Suprapubic skin (tissue), 4 donors: ENCODE measurements at regions not wholly inside any gene's neighbourhood (a gene's known extent, or its start where the extent isn't known, plus 50 kb on each side); places are given as distances from the start of the nearest gene placed in this dataset.

ENCODE experiments used
- DNase-seq, 2 donors: peaks; one replicate each; pipeline ENCODE4 v3.0.0-alpha.2; 2019; ENCODE audit warnings: low spot score in 2 of 2
- H3K27ac ChIP-seq: fragments of 200-600 bp; sonication (generic); one replicate; pipeline ENCODE4 v1.5.1; 2019
- H3K27me3 ChIP-seq: fragments of 200-600 bp; sonication (generic); one replicate; pipeline ENCODE4 v1.5.1; 2019
- H3K36me3 ChIP-seq: fragments of 200-600 bp; sonication (generic); one replicate; pipeline ENCODE4 v1.5.1; 2019
- H3K4me1 ChIP-seq: fragments of 200-600 bp; sonication (generic); one replicate; pipeline ENCODE4 v1.5.1; 2019
- H3K4me3 ChIP-seq: fragments of 200-600 bp; sonication (generic); one replicate; pipeline ENCODE4 v1.5.1; 2019; ENCODE audit warnings: mild to moderate bottlenecking
- H3K9me3 ChIP-seq: fragments of 200-600 bp; sonication (generic); one replicate; pipeline ENCODE4 v1.5.1; 2019
- EP300 ChIP-seq: sonication (generic); formaldehyde crosslinking; IDR thresholded peaks from one replicate; pipeline ENCODE4 v1.6.1; 2017; ENCODE audit warnings: antibody characterized with exemption
- POLR2A ChIP-seq, 2 donors: fragments of 450-650 bp; IDR thresholded peaks; one replicate each; pipeline ENCODE4 v1.6.1; 2017; ENCODE audit warnings: antibody characterized with exemption in 2 of 2, mild to moderate bottlenecking in 2 of 2, moderate library complexity in 2 of 2
- POLR2AphosphoS5 ChIP-seq, 3 donors: sonication (generic); formaldehyde crosslinking; IDR thresholded peaks; one replicate each; pipeline ENCODE4 v1.6.1; 2017; ENCODE audit warnings: antibody characterized with exemption in 3 of 3
- WGBS: methylation state at CpG from one replicate; pipeline ENCODE4 v1.1.5; 2018; 5-methylcytosine and 5-hydroxymethylcytosine counted together
- TF ChIP-seq, protein P1 (sequence below), 2 donors: fragments of 200-600 bp in 1 of 2; fragments of 450-650 bp in 1 of 2; sonication (generic) in 1 of 2; IDR thresholded peaks; one replicate each; pipeline ENCODE4 v1.5.1; 2016 to 2019; ENCODE audit warnings: antibody characterized with exemption in 2 of 2, mild to moderate bottlenecking in 1 of 2, moderate library complexity in 1 of 2

DNA sequence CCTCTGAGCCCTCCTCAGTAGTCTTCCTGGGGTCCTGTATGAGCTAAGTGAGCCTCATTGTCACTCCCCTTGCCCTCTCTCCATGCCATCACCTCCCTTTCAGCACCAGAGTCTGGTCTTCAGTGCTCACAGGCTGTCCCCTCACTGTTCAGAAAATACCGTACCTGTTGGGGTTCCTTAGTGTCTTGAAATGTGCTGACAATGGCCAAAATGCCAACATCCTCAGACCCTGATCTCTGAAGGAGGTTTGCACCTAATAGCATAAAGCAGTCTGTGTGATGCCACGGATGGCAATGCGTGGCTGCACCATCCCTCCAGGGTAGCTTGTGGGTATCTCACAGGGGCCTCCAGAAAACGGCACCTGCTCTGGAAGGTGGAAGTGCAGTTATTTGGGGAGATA is 301.0 kb upstream of the TLE3 start:
- DNase-seq = no peak

DNA sequence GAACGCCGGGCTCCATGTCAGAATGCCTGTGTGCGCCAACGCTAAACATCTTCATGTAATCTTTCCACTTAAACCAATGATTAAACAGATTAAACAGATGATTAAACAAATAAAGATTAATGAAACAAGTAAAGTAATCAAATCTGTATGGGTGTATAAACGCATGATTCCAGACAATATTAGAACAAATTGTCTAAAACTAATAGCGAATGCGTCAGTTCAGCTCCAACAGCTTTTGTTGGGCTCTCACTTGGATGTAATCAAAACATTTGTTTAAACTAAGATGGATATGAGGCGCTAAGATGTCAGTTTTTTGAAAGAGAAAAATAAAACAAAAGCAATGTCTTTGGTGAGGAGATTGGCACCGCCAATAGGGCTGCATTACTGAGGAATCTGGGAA is 299.1 kb upstream of the TLE3 start:
- Histone ChIP-seq H3K9me3 (no peaks in the 10 kb centered on the region), H3K4me3 (no peak overlapping the region), H3K27me3 (peaks cover 14% of the 10 kb centered on the region), H3K36me3 (no peaks in the 10 kb centered on the region), H3K27ac (no peak overlapping the region), H3K4me1 (peaks cover 6% of the 10 kb centered on the region)
- DNase-seq = no peak
- WGBS = 87% methylated on average over 9 of the region's 9 CpGs
- TF ChIP-seq EP300 (no peak), POLR2A (IDR thresholded peaks at IDR 0.05) (no peak), POLR2AphosphoS5 (IDR thresholded peaks at IDR 0.05) (no peak)
- TF ChIP-seq, protein P1, sequence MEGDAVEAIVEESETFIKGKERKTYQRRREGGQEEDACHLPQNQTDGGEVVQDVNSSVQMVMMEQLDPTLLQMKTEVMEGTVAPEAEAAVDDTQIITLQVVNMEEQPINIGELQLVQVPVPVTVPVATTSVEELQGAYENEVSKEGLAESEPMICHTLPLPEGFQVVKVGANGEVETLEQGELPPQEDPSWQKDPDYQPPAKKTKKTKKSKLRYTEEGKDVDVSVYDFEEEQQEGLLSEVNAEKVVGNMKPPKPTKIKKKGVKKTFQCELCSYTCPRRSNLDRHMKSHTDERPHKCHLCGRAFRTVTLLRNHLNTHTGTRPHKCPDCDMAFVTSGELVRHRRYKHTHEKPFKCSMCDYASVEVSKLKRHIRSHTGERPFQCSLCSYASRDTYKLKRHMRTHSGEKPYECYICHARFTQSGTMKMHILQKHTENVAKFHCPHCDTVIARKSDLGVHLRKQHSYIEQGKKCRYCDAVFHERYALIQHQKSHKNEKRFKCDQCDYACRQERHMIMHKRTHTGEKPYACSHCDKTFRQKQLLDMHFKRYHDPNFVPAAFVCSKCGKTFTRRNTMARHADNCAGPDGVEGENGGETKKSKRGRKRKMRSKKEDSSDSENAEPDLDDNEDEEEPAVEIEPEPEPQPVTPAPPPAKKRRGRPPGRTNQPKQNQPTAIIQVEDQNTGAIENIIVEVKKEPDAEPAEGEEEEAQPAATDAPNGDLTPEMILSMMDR (IDR thresholded peaks at IDR 0.05) = no peak

More for the DNA sequence above, 301.0 kb upstream of the TLE3 start:
- peaks cover 14% of the 10 kb centered on the region for H3K27me3 ChIP-seq
- TF ChIP-seq, protein P1 (IDR thresholded peaks at IDR 0.05) = no peak
- TF ChIP-seq EP300 = no peak
- TF ChIP-seq POLR2AphosphoS5 (IDR thresholded peaks at IDR 0.05) = no peak
- TF ChIP-seq POLR2A (IDR thresholded peaks at IDR 0.05) = no peak
- H3K27ac ChIP-seq = no peak overlapping the region
- H3K9me3 ChIP-seq = no peaks in the 10 kb centered on the region
- H3K4me1 ChIP-seq = peaks cover 3% of the 10 kb centered on the region
- WGBS = 96% methylated on average over 4 of the region's 4 CpGs
- H3K4me3 ChIP-seq = no peak overlapping the region
- no peaks in the 10 kb centered on the region for H3K36me3 ChIP-seq

DNA sequence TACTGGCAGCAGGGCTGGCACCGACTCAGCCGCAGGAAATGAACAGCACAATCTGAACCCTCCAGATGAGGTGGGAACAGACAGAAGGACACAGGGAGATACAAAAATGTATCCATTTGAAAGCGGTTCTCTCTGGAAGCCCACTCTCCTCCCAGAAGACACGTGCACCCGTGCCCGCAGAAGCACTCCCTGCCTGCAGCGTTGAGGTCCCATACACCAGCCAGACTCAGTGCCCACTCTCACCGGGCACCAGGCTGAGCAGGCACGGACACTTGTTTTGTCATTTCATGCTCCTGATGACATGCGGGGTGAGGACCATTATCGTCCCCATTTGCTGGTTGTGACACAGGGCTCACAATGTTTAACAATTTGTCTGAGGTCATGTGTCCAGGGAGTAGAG is 297.4 kb upstream of the TLE3 start:
- no peak for TF ChIP-seq EP300
- TF ChIP-seq, protein P1 (IDR thresholded peaks at IDR 0.05) = no peak
- TF ChIP-seq POLR2A (IDR thresholded peaks at IDR 0.05) = no peak
- no peak for TF ChIP-seq POLR2AphosphoS5 (IDR thresholded peaks at IDR 0.05)
- DNase-seq = no peak
- H3K36me3 ChIP-seq = no peaks in the 10 kb centered on the region
- H3K4me3 ChIP-seq = no peak overlapping the region
- peaks cover 4% of the 10 kb centered on the region for H3K4me1 ChIP-seq
- H3K27me3 ChIP-seq = peaks cover 13% of the 10 kb centered on the region
- no peak overlapping the region for H3K27ac ChIP-seq
- no peaks in the 10 kb centered on the region for H3K9me3 ChIP-seq
- 88% methylated on average over 11 of the region's 11 CpGs for WGBS

DNA sequence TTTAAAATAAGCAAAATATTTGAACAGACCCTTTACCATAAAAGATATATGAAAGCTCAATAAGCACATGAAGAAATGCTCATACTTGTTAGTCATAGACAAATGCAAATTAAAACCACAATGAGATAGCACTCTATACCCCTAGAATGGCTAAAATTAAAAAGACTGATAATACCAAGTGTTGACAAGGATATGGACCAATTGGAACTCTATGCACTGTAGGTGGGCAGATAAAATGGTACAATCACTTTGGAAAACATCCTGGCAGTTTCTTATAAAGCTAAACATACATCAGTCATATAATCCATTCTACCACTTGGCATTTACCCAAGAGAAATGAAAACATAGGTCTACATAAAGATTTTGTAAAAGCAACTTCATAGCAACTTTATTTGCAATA is 293.0 kb upstream of the TLE3 start:
- TF ChIP-seq POLR2A (IDR thresholded peaks at IDR 0.05) (no peak), EP300 (no peak), POLR2AphosphoS5 (IDR thresholded peaks at IDR 0.05) (no peak)
- TF ChIP-seq, protein P1 (IDR thresholded peaks at IDR 0.05) = no peak
- Histone ChIP-seq H3K27ac (no peak overlapping the region), H3K4me3 (no peak overlapping the region)

DNA sequence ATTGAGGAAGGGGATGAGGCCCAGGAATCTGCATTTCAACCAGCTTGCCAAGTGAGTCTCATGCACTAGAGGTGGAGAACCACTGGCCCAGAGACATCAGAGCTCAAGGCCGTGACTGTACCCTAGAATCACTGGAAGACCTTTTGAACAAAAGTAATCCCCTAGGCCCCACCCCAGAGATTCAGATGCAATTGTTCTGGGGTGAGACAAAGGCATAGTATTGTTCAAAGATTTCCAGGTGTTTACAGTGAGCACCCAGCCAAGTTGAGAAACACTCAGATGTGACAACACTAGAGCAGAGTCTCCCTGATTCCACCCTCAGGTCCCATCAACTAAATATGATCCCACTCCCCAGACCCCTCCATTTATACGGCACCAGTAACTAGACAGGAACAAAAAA is 290.3 kb upstream of the TLE3 start:
- Histone ChIP-seq H3K27ac (no peak overlapping the region), H3K4me1 (peaks cover 7% of the 10 kb centered on the region), H3K27me3 (no peaks in the 10 kb centered on the region), H3K36me3 (no peaks in the 10 kb centered on the region), H3K4me3 (no peak overlapping the region), H3K9me3 (no peaks in the 10 kb centered on the region)
- DNase-seq = no peak
- WGBS = 85% methylated on average over 2 of the region's 2 CpGs
- no peak for TF ChIP-seq POLR2A (IDR thresholded peaks at IDR 0.05)

More for the DNA sequence above, 293.0 kb upstream of the TLE3 start:
- Histone ChIP-seq H3K36me3 (no peaks in the 10 kb centered on the region), H3K27me3 (peaks cover 9% of the 10 kb centered on the region), H3K4me1 (peaks cover 7% of the 10 kb centered on the region), H3K9me3 (no peaks in the 10 kb centered on the region)
- no peak for DNase-seq

DNA sequence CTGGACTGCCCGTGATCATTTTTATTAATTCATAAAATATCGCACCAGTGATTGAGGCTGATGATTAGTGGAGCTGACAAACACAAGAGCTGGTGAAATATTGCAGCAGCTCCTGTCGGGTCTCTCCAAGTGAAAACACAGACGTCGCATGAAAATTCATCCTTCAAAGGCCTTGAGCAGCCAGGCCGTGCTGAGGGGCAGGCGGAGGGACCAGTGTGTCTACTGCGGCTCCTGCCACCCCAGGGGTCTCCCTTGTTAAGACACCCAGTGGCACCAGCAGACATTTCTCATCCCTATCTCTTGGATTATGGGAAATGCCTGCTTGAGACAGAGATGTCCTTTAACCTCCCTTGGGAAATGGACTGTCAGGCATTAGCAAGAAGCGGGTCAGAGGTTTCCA is 289.4 kb upstream of the TLE3 start:
- Histone ChIP-seq H3K27ac (no peak overlapping the region), H3K36me3 (no peaks in the 10 kb centered on the region), H3K4me1 (peaks cover 5% of the 10 kb centered on the region), H3K27me3 (no peaks in the 10 kb centered on the region), H3K4me3 (no peak overlapping the region), H3K9me3 (no peaks in the 10 kb centered on the region)
- WGBS = 83% methylated on average over 8 of the region's 9 CpGs
- DNase-seq = no peak
- TF ChIP-seq, protein P1 (IDR thresholded peaks at IDR 0.05) = no peak
- TF ChIP-seq POLR2AphosphoS5 (IDR thresholded peaks at IDR 0.05) = no peak
- no peak for TF ChIP-seq POLR2A (IDR thresholded peaks at IDR 0.05)
- no peak for TF ChIP-seq EP300
